HG02763 (cell line): ENCODE measurements at regions not wholly inside any gene's neighbourhood (a gene's known extent, or its start where the extent isn't known, plus 50 kb on each side); places are given as distances from the start of the nearest gene placed in this dataset.
"Not testable (repeated sequence)": the region's sequence is repeated elsewhere in the genome, so short reads cannot be mapped to it uniquely, and the experiment has no call there.

Experiments used
- ATAC-seq: cut with Tn5 transposase; IDR thresholded peaks from one replicate; pipeline ENCODE4 v1.9.1; 2021; ENCODE audit warnings: mild to moderate bottlenecking, moderate library complexity; ENCODE audit not compliant: unreplicated experiment

DNA sequence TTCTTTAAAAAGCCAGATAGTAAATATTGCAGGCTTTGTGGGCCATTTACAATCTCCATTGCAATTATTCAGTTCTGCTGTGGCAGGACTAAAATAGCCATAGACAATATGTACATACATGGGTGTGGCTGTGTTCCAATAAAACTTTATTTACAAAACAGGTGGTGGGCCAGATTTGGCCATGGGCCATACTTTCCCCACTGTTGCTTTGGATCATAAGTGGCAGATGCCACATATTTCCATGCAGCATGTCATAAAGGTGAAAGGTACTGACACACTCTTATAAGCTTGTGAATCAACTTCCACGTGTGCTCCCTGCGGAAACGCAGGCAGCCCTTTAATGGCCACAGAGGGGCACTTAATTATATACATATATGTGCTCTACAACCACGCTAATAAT is 244.4 kb upstream of the FOXN3 start:
- ATAC-seq = no peak

GRCh38 chr14:89660625-89661233 is 243.7 kb upstream of the FOXN3 start:
- not testable (repeated sequence) for ATAC-seq

DNA sequence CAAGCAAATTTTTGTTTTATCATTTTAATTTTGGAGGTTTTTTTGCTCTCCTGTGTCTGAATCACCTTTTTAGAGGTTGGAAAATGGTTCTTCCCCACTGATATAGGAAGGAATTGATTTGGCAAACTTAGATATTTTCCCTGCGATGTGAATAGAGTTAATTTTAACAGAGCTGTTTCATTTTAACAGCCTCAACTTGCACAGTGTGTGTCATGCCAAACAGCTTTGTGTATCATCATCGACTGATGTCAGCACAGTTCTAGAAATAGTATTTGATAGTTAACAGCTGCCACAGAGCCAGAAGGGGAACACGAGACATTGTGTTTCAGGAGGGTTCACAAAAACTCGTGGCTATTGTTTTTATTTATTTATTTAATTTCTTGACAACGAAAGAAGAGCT is 243.1 kb upstream of the FOXN3 start:
- no peak for ATAC-seq

- ATAC-seq = no peak
Observed at GRCh38 chr14:89658977-89659670, 242.1 kb upstream of the FOXN3 start.

GRCh38 chr14:89657014-89657413 is 240.0 kb upstream of the FOXN3 start:
- no peak for ATAC-seq

DNA sequence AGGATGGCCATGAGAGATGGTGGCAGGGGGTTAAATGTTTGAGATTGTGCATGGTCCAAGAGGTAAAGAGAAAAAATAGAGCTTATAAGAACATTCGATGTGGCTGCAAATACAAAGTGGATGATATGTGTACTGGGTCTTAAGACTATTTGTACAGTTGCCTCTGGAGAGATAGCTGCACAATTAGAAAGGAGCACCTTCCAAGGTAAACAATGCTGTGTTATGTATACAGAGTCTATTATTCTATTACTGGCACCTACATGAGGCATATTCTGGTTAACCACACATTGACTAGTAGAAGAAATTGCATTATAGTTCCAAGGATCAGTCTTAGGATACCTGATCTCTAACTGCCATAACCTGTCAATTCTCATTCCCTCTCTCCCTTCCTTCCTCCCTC is 238.0 kb upstream of the FOXN3 start:
- ATAC-seq = no peak

DNA sequence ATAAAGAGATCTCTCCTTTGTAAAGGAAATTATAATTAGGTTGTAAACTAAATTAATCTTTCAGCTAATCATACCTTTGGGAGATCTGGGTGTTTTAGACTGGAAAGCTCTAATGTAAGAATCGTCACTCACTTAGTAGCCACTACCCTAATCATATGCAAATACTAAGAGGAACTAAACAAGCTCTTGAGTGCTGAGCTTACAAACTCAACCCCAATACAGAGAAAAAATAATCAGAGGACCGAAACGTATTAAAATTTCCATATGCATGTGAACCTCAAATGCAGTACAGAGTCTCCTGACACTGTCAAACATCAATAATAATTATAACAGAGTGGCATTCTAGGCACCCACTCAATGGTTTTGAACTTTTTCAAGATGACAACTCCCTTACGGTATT is 235.3 kb upstream of the FOXN3 start:
- ATAC-seq = no peak

GRCh38 chr14:89651805-89652204 is 234.8 kb upstream of the FOXN3 start:
- no peak for ATAC-seq

GRCh38 chr14:89650077-89650978 is 233.3 kb upstream of the FOXN3 start:
- ATAC-seq = no peak

DNA sequence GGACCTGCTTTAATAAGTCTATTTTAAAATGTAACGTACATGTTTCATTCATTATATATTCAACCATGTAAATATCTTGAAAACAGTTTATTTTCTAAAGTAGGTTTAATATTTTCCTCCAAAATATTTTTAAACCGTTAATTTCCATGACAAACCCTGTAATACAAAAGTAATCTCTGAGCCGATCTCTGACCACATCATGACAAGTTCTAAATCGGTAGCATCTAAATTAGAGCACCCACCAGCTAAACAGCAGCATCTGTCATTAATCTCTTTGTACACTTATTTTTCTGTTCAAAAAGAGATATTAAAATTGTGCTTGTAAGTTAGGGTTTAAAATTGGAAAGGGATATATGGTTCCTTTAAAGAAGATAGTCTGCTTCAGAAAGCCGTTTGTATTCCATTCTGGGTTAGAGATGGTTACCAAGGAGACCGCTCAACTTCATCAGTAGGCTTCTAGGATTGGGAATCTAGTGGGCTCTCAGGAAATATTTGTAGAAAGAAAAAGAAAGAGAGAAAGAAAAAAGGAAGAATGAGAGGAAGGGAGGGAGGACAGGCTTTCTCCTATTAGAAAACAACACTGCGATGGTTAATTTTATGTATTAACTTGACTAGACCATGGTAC is 232.5 kb upstream of the FOXN3 start:
- no peak for ATAC-seq

DNA sequence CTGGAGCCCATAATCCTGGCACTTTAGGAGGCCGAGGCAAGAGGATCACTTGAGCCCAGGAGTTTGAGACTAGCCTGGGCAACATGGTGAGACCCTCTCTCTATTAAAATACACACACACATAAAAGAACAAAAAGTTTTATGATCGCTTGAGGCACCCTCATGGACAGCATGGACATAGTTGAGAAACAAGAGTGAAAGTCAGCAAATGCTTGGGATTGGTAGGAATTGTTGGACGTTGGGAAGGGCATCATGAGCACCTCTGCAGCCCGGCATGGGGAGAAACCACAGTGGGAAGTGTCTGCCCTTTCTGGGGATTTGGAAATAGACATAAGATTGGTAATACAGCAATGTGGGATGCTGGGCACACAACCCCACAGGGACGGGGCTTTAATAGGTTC is 231.9 kb upstream of the FOXN3 start:
- no peak for ATAC-seq

GRCh38 chr14:89648510-89648909 is 231.5 kb upstream of the FOXN3 start:
- no peak for ATAC-seq

- ATAC-seq = no peak
Observed at GRCh38 chr14:89646971-89647370, 229.9 kb upstream of the FOXN3 start.

GRCh38 chr14:89644641-89645040 is 227.6 kb upstream of the FOXN3 start:
- no peak for ATAC-seq

GRCh38 chr14:89641495-89642175 is 224.6 kb upstream of the FOXN3 start:
- peak; percentile 95 for ATAC-seq

DNA sequence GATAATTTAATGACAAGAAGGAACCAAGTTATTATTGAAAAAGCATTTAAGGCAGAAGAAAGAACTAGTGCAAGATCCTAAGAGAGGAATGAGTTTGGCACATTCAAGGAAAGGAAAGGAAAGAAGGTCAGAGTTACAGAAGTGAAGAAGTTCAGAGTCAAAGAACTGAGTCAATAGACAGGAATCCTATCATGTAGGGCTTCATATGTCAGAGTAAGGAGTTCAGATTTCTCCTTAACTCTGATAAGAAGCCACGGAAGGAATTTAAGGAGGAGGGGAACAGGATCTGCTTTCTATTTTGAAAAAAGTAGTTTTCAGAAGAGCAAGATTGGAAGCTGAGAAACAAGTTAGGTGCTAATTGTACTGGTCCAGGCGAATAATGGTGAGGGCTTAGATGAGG is 223.1 kb upstream of the FOXN3 start:
- no peak for ATAC-seq

GRCh38 chr14:89639687-89640086 is 222.7 kb upstream of the FOXN3 start:
- no peak for ATAC-seq

GRCh38 chr14:89638891-89639290 is 221.9 kb upstream of the FOXN3 start:
- ATAC-seq = no peak

DNA sequence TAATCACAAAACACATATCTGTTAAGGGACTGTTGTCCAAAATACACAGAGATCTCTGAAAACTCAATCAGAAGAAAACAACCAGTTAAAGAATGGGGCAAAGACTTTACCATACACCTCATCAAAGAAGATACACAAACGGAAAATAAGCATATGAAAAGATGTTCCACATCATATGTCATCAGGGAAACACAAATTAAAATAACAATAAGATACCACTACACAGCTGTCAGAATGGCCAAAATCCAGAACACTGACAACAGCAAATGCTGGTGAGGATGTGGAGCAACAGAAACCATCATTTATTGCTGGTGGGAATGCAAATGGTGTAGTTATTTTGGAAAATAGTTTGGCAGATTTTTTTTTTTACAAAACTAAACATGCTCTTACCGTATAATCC is 220.5 kb upstream of the FOXN3 start:
- no peak for ATAC-seq

DNA sequence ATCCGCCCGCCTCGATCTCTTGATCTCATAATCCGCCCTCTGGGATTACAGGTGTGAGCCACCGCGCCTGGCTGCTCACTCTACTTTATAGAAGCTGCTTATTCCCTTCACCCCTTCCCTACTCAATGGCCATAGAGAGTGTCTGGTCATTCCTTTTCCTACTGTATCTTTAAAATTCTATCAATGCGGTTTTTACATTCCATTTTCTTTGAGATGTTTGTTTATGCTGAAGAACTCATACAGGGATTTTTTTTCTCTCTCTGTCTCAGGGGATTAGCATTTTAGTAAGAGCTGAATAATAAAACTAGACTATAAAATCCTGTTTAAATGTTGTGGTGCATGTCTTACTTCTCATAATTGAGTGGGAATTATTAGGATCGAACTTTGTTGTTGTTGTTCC is 218.6 kb upstream of the FOXN3 start:
- no peak for ATAC-seq

- no peak for ATAC-seq
Observed at GRCh38 chr14:89634037-89634436, 217.0 kb upstream of the FOXN3 start.
